ENCODE measurements at regions not wholly inside any gene's neighbourhood (a gene's known extent, or its start where the extent isn't known, plus 50 kb on each side); places are given as distances from the start of the nearest gene placed in this dataset.
"Not testable (repeated sequence)": the region's sequence is repeated elsewhere in the genome, so short reads cannot be mapped to it uniquely, and the experiment has no call there.

DNA sequence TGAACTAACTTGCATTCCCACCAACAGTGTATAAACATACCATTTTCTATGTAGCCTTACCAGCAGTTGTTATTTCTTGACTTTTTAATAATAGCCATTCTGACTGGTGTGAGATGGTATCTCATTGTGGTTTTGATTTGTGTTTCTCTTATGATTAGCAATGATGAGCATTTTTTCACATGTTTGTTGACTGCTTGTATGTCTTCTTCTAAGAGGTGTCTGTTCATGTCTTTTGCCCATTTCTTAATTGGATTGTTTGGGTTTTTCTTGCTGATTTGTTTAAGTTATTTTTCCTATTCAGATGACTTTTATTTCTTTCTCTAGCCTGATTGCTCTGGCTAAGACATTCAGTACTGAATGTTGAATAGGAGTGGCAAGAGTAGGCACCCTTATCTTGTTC lies 230.3 kb downstream of the DAD1 start:
- Histone ChIP-seq H3K9me3 (ENCODE audit: control insufficient read depth, insufficient read depth, low read depth, low read length) (no peaks in the 10 kb centered on the region), H3K36me3 (ENCODE audit: control insufficient read depth, insufficient read depth, low read length) (no peaks in the 10 kb centered on the region), H3K27ac (ENCODE audit: low read depth, low read length) (no peak overlapping the region), H3K27me3 (ENCODE audit: control insufficient read depth, insufficient read depth, low read length) (no peaks in the 10 kb centered on the region), H3K9ac (ENCODE audit: low read length) (no peak overlapping the region), H3K4me1 (ENCODE audit: control insufficient read depth, insufficient read depth, low read length) (no peaks in the 10 kb centered on the region), H3K4me3 (ENCODE audit: low read depth, low read length) (no peak overlapping the region)

- H3K27me3 ChIP-seq (ENCODE audit: control insufficient read depth, insufficient read depth, low read length); H3K4me3 ChIP-seq (ENCODE audit: low read depth, low read length); H3K27ac ChIP-seq (ENCODE audit: low read depth, low read length); H3K36me3 ChIP-seq (ENCODE audit: control insufficient read depth, insufficient read depth, low read length); H3K9ac ChIP-seq (ENCODE audit: low read length); H3K4me1 ChIP-seq (ENCODE audit: control insufficient read depth, insufficient read depth, low read length): not testable (repeated sequence)
- H3K9me3 ChIP-seq (ENCODE audit: control insufficient read depth, insufficient read depth, low read depth, low read length): peaks cover 23% of the 10 kb centered on the region
These were observed 239.7 kb downstream of the DAD1 start for GRCh38 chr14:22349281-22349680.

- no peak overlapping the region for H3K9ac ChIP-seq (ENCODE audit: low read length)
- H3K27me3 ChIP-seq (ENCODE audit: control insufficient read depth, insufficient read depth, low read length): no peaks in the 10 kb centered on the region
- H3K4me1 ChIP-seq (ENCODE audit: control insufficient read depth, insufficient read depth, low read length): peaks cover 3% of the 10 kb centered on the region; the same call in 1 of the 2 replicates
- H3K9me3 ChIP-seq (ENCODE audit: control insufficient read depth, insufficient read depth, low read depth, low read length): peaks cover 41% of the 10 kb centered on the region
- no peak overlapping the region for H3K4me3 ChIP-seq (ENCODE audit: low read depth, low read length)
- no peak overlapping the region for H3K27ac ChIP-seq (ENCODE audit: low read depth, low read length)
- H3K36me3 ChIP-seq (ENCODE audit: control insufficient read depth, insufficient read depth, low read length): no peaks in the 10 kb centered on the region
These were observed 244.4 kb downstream of the DAD1 start for GRCh38 chr14:22344673-22345072.

DNA sequence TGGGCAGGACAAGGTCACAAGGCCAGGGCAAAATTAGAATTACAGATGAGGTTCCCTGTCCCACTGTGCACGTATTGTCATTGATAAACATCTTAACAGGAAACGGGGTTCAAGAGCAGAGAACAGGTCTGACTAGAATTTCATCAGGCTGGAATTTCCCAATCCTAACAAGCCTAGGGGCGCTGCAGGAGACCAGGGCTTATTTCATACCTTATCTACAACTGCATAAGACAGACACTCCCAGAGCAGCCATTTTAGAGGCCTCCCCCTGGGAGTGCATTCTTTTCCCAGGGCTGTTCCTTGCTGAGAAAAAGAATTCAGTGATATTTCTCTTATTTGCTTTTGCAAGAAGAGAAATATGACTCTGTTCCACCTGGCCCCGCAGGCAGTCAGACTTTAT lies 244.8 kb downstream of the DAD1 start:
- H3K9me3 ChIP-seq (ENCODE audit: control insufficient read depth, insufficient read depth, low read depth, low read length): peaks cover 41% of the 10 kb centered on the region
- not testable (repeated sequence) for H3K4me3 ChIP-seq (ENCODE audit: low read depth, low read length); H3K36me3 ChIP-seq (ENCODE audit: control insufficient read depth, insufficient read depth, low read length); H3K4me1 ChIP-seq (ENCODE audit: control insufficient read depth, insufficient read depth, low read length); H3K27ac ChIP-seq (ENCODE audit: low read depth, low read length); H3K9ac ChIP-seq (ENCODE audit: low read length); H3K27me3 ChIP-seq (ENCODE audit: control insufficient read depth, insufficient read depth, low read length)

GRCh38 chr14:22341049-22341448 lies 248.0 kb downstream of the DAD1 start:
- H3K9me3 ChIP-seq (ENCODE audit: control insufficient read depth, insufficient read depth, low read depth, low read length): peaks cover 33% of the 10 kb centered on the region
- no peaks in the 10 kb centered on the region for H3K27me3 ChIP-seq (ENCODE audit: control insufficient read depth, insufficient read depth, low read length)
- H3K36me3 ChIP-seq (ENCODE audit: control insufficient read depth, insufficient read depth, low read length): no peaks in the 10 kb centered on the region
- no peak overlapping the region for H3K4me3 ChIP-seq (ENCODE audit: low read depth, low read length)
- H3K9ac ChIP-seq (ENCODE audit: low read length): no peak overlapping the region
- no peak overlapping the region for H3K27ac ChIP-seq (ENCODE audit: low read depth, low read length)
- no peaks in the 10 kb centered on the region for H3K4me1 ChIP-seq (ENCODE audit: control insufficient read depth, insufficient read depth, low read length)

DNA sequence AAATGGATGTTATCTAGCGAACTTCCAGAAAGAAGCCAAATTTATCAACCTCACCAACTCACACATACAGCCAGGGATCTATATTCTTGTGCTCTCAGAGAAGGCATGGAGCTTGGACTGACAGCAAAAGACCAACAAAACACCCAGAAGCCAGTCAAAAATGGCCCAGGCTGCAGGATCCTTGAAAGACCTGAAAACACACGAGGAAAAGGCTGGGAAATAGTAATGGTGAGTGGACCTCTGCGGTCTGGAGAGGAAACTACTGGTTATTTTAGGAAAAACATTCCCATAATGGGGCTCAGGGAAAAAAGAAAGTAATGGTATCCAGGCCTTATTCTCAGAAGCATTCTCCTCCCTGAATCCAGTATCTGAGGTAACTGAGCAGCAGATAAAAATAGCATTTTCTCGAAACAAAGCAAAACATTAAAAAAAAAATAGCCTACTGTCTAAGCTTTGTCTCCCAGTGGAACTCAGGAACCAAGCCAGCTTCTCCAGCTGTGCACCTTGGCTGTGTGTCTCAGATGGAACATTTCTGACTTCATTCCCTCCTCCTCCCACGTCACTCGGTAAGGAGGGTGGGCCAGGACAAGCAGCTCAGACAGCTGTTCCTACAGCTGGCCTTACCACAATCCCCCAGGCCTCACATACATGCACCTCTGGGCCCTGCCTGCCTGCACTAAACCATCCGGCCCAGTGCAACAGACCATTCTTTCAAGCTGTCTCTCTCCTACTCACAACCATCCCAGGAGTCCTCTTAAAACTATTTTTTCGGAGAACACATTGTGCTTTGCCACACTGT lies 249.9 kb downstream of the DAD1 start:
- H3K4me1 ChIP-seq (ENCODE audit: control insufficient read depth, insufficient read depth, low read length): peaks cover 9% of the 10 kb centered on the region
- no peak overlapping the region for H3K27ac ChIP-seq (ENCODE audit: low read depth, low read length)
- H3K36me3 ChIP-seq (ENCODE audit: control insufficient read depth, insufficient read depth, low read length): no peaks in the 10 kb centered on the region
- H3K27me3 ChIP-seq (ENCODE audit: control insufficient read depth, insufficient read depth, low read length): no peaks in the 10 kb centered on the region
- H3K4me3 ChIP-seq (ENCODE audit: low read depth, low read length): no peak overlapping the region
- peaks cover 16% of the 10 kb centered on the region for H3K9me3 ChIP-seq (ENCODE audit: control insufficient read depth, insufficient read depth, low read depth, low read length)
- H3K9ac ChIP-seq (ENCODE audit: low read length): no peak overlapping the region

DNA sequence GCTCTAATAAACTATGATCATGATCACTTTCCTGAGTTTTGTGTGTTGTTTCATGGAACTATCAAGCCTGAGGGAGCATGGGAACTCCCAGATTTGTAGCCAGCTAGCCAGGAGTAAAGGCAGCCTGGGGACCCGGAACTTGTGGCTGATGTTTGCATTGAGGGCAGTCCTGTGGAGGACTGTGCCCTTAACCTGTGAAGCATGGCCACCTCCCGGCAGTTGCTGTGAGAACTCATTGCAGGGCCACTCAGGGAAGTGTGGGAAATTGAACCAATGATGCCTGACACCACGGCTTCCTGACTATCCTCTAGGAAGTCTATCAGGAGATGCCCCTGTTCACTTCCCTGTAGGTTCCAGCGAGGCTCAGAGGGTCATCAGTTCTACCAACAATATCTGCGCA lies 250.6 kb downstream of the DAD1 start:
- Histone ChIP-seq H3K9ac (ENCODE audit: low read length) (no peak overlapping the region), H3K27ac (ENCODE audit: low read depth, low read length) (no peak overlapping the region), H3K4me1 (ENCODE audit: control insufficient read depth, insufficient read depth, low read length) (peaks cover 17% of the 10 kb centered on the region), H3K9me3 (ENCODE audit: control insufficient read depth, insufficient read depth, low read depth, low read length) (peaks cover 9% of the 10 kb centered on the region), H3K4me3 (ENCODE audit: low read depth, low read length) (no peak overlapping the region), H3K27me3 (ENCODE audit: control insufficient read depth, insufficient read depth, low read length) (no peaks in the 10 kb centered on the region), H3K36me3 (ENCODE audit: control insufficient read depth, insufficient read depth, low read length) (no peaks in the 10 kb centered on the region)

DNA sequence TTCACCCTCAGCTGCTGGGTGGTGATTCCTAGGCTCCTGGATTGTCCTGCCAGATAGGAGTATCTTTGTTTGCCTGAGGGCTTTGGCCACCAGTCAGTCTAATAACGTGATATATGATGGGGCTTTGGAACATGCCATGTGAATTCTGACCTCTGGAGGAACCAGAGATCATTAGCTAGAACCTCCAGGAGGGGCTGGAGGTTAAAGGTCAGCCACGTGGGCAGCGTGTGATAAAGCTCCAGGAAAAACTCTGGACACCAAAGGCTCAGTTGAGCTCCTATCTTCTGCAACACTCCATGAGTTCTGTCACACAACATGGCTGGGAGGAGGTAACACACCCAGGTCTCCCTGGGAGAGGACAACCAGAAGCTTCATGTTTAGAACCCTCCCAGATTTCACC lies 251.1 kb downstream of the DAD1 start:
- H3K36me3 ChIP-seq (ENCODE audit: control insufficient read depth, insufficient read depth, low read length): no peaks in the 10 kb centered on the region
- H3K9me3 ChIP-seq (ENCODE audit: control insufficient read depth, insufficient read depth, low read depth, low read length): 0 out of 2 replicates have a peak, but pooled peaks cover 5% of the 10 kb centered on the region
- H3K27me3 ChIP-seq (ENCODE audit: control insufficient read depth, insufficient read depth, low read length): no peaks in the 10 kb centered on the region
- H3K27ac ChIP-seq (ENCODE audit: low read depth, low read length): no peak overlapping the region
- H3K4me3 ChIP-seq (ENCODE audit: low read depth, low read length): no peak overlapping the region
- H3K4me1 ChIP-seq (ENCODE audit: control insufficient read depth, insufficient read depth, low read length): peaks cover 21% of the 10 kb centered on the region
- H3K9ac ChIP-seq (ENCODE audit: low read length): no peak overlapping the region

- Histone ChIP-seq H3K4me1 (ENCODE audit: control insufficient read depth, insufficient read depth, low read length) (peaks cover 25% of the 10 kb centered on the region), H3K9me3 (ENCODE audit: control insufficient read depth, insufficient read depth, low read depth, low read length) (0 out of 2 replicates have a peak, but pooled peaks cover 2% of the 10 kb centered on the region), H3K27me3 (ENCODE audit: control insufficient read depth, insufficient read depth, low read length) (no peaks in the 10 kb centered on the region), H3K4me3 (ENCODE audit: low read depth, low read length) (no peak overlapping the region), H3K36me3 (ENCODE audit: control insufficient read depth, insufficient read depth, low read length) (no peaks in the 10 kb centered on the region), H3K9ac (ENCODE audit: low read length) (no peak overlapping the region), H3K27ac (ENCODE audit: low read depth, low read length) (no peak overlapping the region)
These were observed 251.5 kb downstream of the DAD1 start for GRCh38 chr14:22337521-22337920.

GRCh38 chr14:22336031-22336430 lies 253.0 kb downstream of the DAD1 start:
- H3K9ac ChIP-seq (ENCODE audit: low read length): no peak overlapping the region
- H3K36me3 ChIP-seq (ENCODE audit: control insufficient read depth, insufficient read depth, low read length): no peaks in the 10 kb centered on the region
- no peaks in the 10 kb centered on the region; the same call in 1 of the 2 replicates for H3K9me3 ChIP-seq (ENCODE audit: control insufficient read depth, insufficient read depth, low read depth, low read length)
- no peak overlapping the region for H3K27ac ChIP-seq (ENCODE audit: low read depth, low read length)
- peaks cover 32% of the 10 kb centered on the region for H3K4me1 ChIP-seq (ENCODE audit: control insufficient read depth, insufficient read depth, low read length)
- H3K4me3 ChIP-seq (ENCODE audit: low read depth, low read length): no peak overlapping the region
- H3K27me3 ChIP-seq (ENCODE audit: control insufficient read depth, insufficient read depth, low read length): no peaks in the 10 kb centered on the region

GRCh38 chr14:22334627-22335026 lies 254.4 kb downstream of the DAD1 start:
- Histone ChIP-seq H3K27ac (ENCODE audit: low read depth, low read length) (peak overlapping the region; percentile 84; the same call in 1 of the 2 replicates), H3K4me1 (ENCODE audit: control insufficient read depth, insufficient read depth, low read length) (peaks cover 32% of the 10 kb centered on the region), H3K36me3 (ENCODE audit: control insufficient read depth, insufficient read depth, low read length) (no peaks in the 10 kb centered on the region), H3K9ac (ENCODE audit: low read length) (peak overlapping the region; percentile 3), H3K9me3 (ENCODE audit: control insufficient read depth, insufficient read depth, low read depth, low read length) (peaks cover 9% of the 10 kb centered on the region), H3K4me3 (ENCODE audit: low read depth, low read length) (no peak overlapping the region), H3K27me3 (ENCODE audit: control insufficient read depth, insufficient read depth, low read length) (no peaks in the 10 kb centered on the region)

Data from HUES6 (cell line).